K562 (cell line): ENCODE measurements at regions not wholly inside any gene's neighbourhood (a gene's known extent, or its start where the extent isn't known, plus 50 kb on each side); places are given as distances from the start of the nearest gene placed in this dataset.

Experiments used
- ATAC-seq: fragments of 200-7000 bp; cut with Tn5 transposase; 3 replicates; pipeline ENCODE4 v1.9.1; 2020; ENCODE audit warnings: moderate library complexity
- BruUV-seq: library from RNA; stranded (reverse); fragments of 400-500 nt; replicated peaks from 2 replicates; lab custom pipeline; 2021; lab: Mats Ljungman, UMichigan
- CTCF ChIA-PET: fragments of 300-600 bp; formaldehyde crosslinking; extraction: SDS; loops from one replicate; lab custom pipeline; 2021; ENCODE audit warnings: low intra/inter-chr PET ratio; lab: Yijun Ruan, JAX
- POLR2A ChIA-PET: fragments of 300-600, 350-650 bp; sonication (Branson Sonifier 250); formaldehyde crosslinking; extraction: SDS; loops from one replicate; lab custom pipeline; 2021; ENCODE audit warnings: antibody characterized with exemption, inconsistent platforms; lab: Yijun Ruan, JAX
- DNase-seq, 4 experiments: peaks; one replicate each; pipeline versions ENCODE4 v3.0.0 to v3.0.0-alpha.2; 2011 to 2018; ENCODE audit warnings: low spot score in 3 of 4, mixed read lengths in 3 of 4; ENCODE audit errors: extremely low read depth in 1 of 4
- FAIRE-seq: peaks from 2 replicates; lab custom pipeline; 2011; peaks lifted over from hg19 to GRCh38; lab: Jason Lieb, UNC
- H2AFZ ChIP-seq: 2 replicates; pipeline ENCODE4 v1.6.0; 2011; ENCODE audit warnings: low read depth, low read length, control low read depth, inconsistent platforms
- H3K27ac ChIP-seq: fragments of 200-600 bp; 3 replicates; pipeline ENCODE4 v1.8.0; 2011; ENCODE audit warnings: low read depth, mild to moderate bottlenecking, control low read depth, inconsistent platforms, low read length, moderate library complexity, mixed read lengths; ENCODE audit errors: extremely low read depth
- H3K27me3 ChIP-seq, 2 experiments: fragments of 300-600 bp in 1 of 2; 2 replicates in 1 of 2; 3 replicates in 1 of 2; pipeline versions ENCODE4 v1.6.0 to v1.8.0; 2011; ENCODE audit warnings: inconsistent platforms in 2 of 2, low read length in 2 of 2, mild to moderate bottlenecking in 1 of 2, mixed read lengths in 1 of 2, moderate library complexity in 1 of 2; ENCODE audit not compliant: control insufficient read depth in 2 of 2, insufficient read depth in 2 of 2
- H3K36me3 ChIP-seq: fragments of 300-600 bp; 3 replicates; pipeline ENCODE4 v1.8.0; 2011; ENCODE audit warnings: mild to moderate bottlenecking, low read length, inconsistent platforms; ENCODE audit not compliant: control insufficient read depth, insufficient read depth
- H3K4me1 ChIP-seq, 2 experiments: fragments of 200-600 bp in 1 of 2; replicated peaks in 1 of 2; 2 replicates in 1 of 2; 3 replicates in 1 of 2; pipeline versions ENCODE4 v1.5.1 to v1.8.0; 2011; ENCODE audit warnings: inconsistent platforms in 2 of 2, low read length in 2 of 2, mild to moderate bottlenecking in 1 of 2, mixed read lengths in 1 of 2, moderate library complexity in 1 of 2; ENCODE audit not compliant: control insufficient read depth in 2 of 2, insufficient read depth in 2 of 2
- H3K4me2 ChIP-seq: 2 replicates; pipeline ENCODE4 v1.6.1; 2011; ENCODE audit warnings: low read length, control low read depth, inconsistent platforms, mixed read lengths; ENCODE audit not compliant: insufficient read depth
- H3K4me3 ChIP-seq: fragments of 200-600 bp; sonication (generic), shearing (Covaris generic); 2 replicates; pipeline ENCODE4 v1.5.1; 2016; ENCODE audit warnings: control low read depth, inconsistent platforms
- H3K79me2 ChIP-seq: fragments of 200-600 bp; 3 replicates; pipeline ENCODE4 v1.8.0; 2011; ENCODE audit warnings: low read length, inconsistent platforms; ENCODE audit not compliant: control insufficient read depth, insufficient read depth
- H3K9ac ChIP-seq, 2 experiments: 2 replicates each; pipeline versions ENCODE4 v1.6.0 to v1.6.1; 2011; ENCODE audit warnings: low read depth in 2 of 2, low read length in 2 of 2, control low read depth in 1 of 2, inconsistent platforms in 1 of 2, mild to moderate bottlenecking in 1 of 2, mixed read lengths in 1 of 2; ENCODE audit not compliant: insufficient read depth in 1 of 2
- H3K9me1 ChIP-seq: one replicate; pipeline ENCODE4 v1.6.0; 2011; ENCODE audit warnings: inconsistent platforms, mild to moderate bottlenecking, low read length, moderate library complexity; ENCODE audit not compliant: control insufficient read depth, insufficient read depth
- H3K9me3 ChIP-seq: replicated peaks from 2 replicates; pipeline ENCODE4 v1.5.1; 2011; ENCODE audit warnings: low read depth, low read length, inconsistent platforms; ENCODE audit not compliant: control insufficient read depth, insufficient read depth
- H4K20me1 ChIP-seq: replicated peaks from 2 replicates; pipeline ENCODE4 v1.6.1; 2011; ENCODE audit warnings: low read length, inconsistent platforms, mixed read lengths; ENCODE audit not compliant: control insufficient read depth, insufficient read depth
- FOSL1 ChIP-seq: fragments of 200-800 bp; sonication (Bioruptor generic); conservative IDR thresholded peaks from 2 replicates; pipeline ENCODE4 v1.6.1; 2016; ENCODE audit warnings: missing genetic modification characterization, missing compliant biosample characterization
- FOXJ3 ChIP-seq: sonication (generic); formaldehyde crosslinking; IDR thresholded peaks from 2 replicates; pipeline ENCODE4 v1.4.0; 2020; ENCODE audit warnings: mild to moderate bottlenecking, missing genetic modification reagents
- GATAD2B ChIP-seq: fragments of 450-650 bp; IDR thresholded peaks from 2 replicates; pipeline ENCODE4 v1.6.1; 2017; ENCODE audit warnings: mild to moderate bottlenecking, borderline replicate concordance
- NEUROD1 ChIP-seq: fragments of 150-350 bp; IDR thresholded peaks from 2 replicates; pipeline ENCODE4 v1.6.1; 2014; ENCODE audit warnings: borderline replicate concordance, low read length, low read depth; ENCODE audit not compliant: partially characterized antibody
- NR2C1 ChIP-seq, 2 experiments: fragments of 450-650 bp; IDR thresholded peaks; 2 replicates each; pipeline ENCODE4 v1.6.1; 2017; ENCODE audit warnings: mild to moderate bottlenecking in 2 of 2, antibody characterized with exemption in 1 of 2, inconsistent platforms in 1 of 2, missing compliant biosample characterization in 1 of 2, missing genetic modification characterization in 1 of 2
- PURB ChIP-seq: sonication (generic); formaldehyde crosslinking; IDR thresholded peaks from 2 replicates; pipeline ENCODE4 v1.9.0; 2021; ENCODE audit warnings: low read depth, mild to moderate bottlenecking, missing genetic modification reagents
- RBM25 ChIP-seq: fragments of 200-400 bp; formaldehyde crosslinking; IDR thresholded peaks from 2 replicates; pipeline ENCODE4 v1.6.1; 2018; ENCODE audit warnings: low read length, low read depth, moderate library complexity; ENCODE audit not compliant: severe bottlenecking
- SMARCA4 ChIP-seq: fragments of 450-650 bp; IDR thresholded peaks from 2 replicates; pipeline ENCODE4 v1.6.1; 2016
- USF2 ChIP-seq: sonication (generic); formaldehyde crosslinking; IDR thresholded peaks from 2 replicates; pipeline ENCODE4 v1.5.0; 2020; ENCODE audit warnings: missing genetic modification reagents
- ZFPM2 ChIP-seq: fragments of 250-450 bp; sonication (Bioruptor Pico); IDR thresholded peaks from 2 replicates; pipeline ENCODE4 v1.5.1; 2022; ENCODE audit warnings: mild to moderate bottlenecking
- ZNF586 ChIP-seq: fragments of 450-650 bp; formaldehyde crosslinking; conservative IDR thresholded peaks from 2 replicates; pipeline ENCODE4 v1.4.0; 2020; ENCODE audit warnings: mild to moderate bottlenecking, moderate library complexity
- ZNF707 ChIP-seq: fragments of 250-450 bp; sonication (Bioruptor Pico); conservative IDR thresholded peaks from 2 replicates; pipeline ENCODE4 v1.8.0; 2022; ENCODE audit warnings: inconsistent platforms, mild to moderate bottlenecking, moderate library complexity
- ZNF77 ChIP-seq: fragments of 250-450 bp; sonication (Bioruptor Pico); IDR thresholded peaks from 2 replicates; pipeline ENCODE4 v1.5.0; 2020
- in situ Hi-C: fragments of 300-500 bp; cut with MboI; formaldehyde crosslinking; loops from 4 replicates; pipeline ENCODE4 v1.15.0; 2018; ENCODE audit warnings: inconsistent platforms, mixed read lengths
- intact Hi-C: fragments of 100-400 bp; cut with micrococcal nuclease; formaldehyde crosslinking; loops from 2 replicates; pipeline ENCODE4 v1.14.2; 2022

GRCh38 chr1:222020553-222020952 lies 278.7 kb upstream of the DUSP10 start:
- Histone ChIP-seq H3K9me1 (no peaks in the 10 kb centered on the region), H3K9me3 (no peaks in the 10 kb centered on the region; the same call in 1 of the 2 replicates), H2AFZ (no peak overlapping the region), H3K27ac (no peak overlapping the region), H4K20me1 (no peaks in the 10 kb centered on the region), H3K27me3 (no peaks in the 10 kb centered on the region), H3K4me3 (no peak overlapping the region), H3K79me2 (no peaks in the 10 kb centered on the region), H3K36me3 (no peaks in the 10 kb centered on the region), H3K4me1 (no peaks in the 10 kb centered on the region), H3K9ac (no peak overlapping the region), H3K4me2 (no peak overlapping the region)
- BruUV-seq = no TSS peak
- CTCF ChIA-PET = no interaction called here
- ATAC-seq = no peak
- no peak for FAIRE-seq
- TF ChIP-seq RBM25 = no peak
- no peak for TF ChIP-seq ZFPM2
- TF ChIP-seq FOSL1 = no peak
- TF ChIP-seq NEUROD1 = no peak
- TF ChIP-seq ZNF77 (CRISPR knock-in tag) = no peak
- TF ChIP-seq ZNF586 (CRISPR knock-in tag) = no peak
- TF ChIP-seq NR2C1 (IDR thresholded peaks at IDR 0.05) = no peak
- no peak for TF ChIP-seq NR2C1 (tag; IDR thresholded peaks at IDR 0.05)
- TF ChIP-seq GATAD2B = no peak
- no peak for TF ChIP-seq USF2 (CRISPR knock-in tag)
- TF ChIP-seq PURB = no peak
- TF ChIP-seq SMARCA4 = no peak
- no peak for TF ChIP-seq FOXJ3
- TF ChIP-seq ZNF707 (CRISPR knock-in tag) = no peak
- in situ Hi-C loops = no loop called here
- POLR2A ChIA-PET = interaction anchor here (0.6 kb wide), 1 partner anchor 28 kb away, joined by 3 read pairs; no protein-coding TSS in a partner anchor
- intact Hi-C loops = no loop called here
- DNase-seq = no peak
